ENCODE measurements at regions not wholly inside any gene's neighbourhood (a gene's known extent, or its start where the extent isn't known, plus 50 kb on each side); places are given as distances from the start of the nearest gene placed in this dataset.

DNA sequence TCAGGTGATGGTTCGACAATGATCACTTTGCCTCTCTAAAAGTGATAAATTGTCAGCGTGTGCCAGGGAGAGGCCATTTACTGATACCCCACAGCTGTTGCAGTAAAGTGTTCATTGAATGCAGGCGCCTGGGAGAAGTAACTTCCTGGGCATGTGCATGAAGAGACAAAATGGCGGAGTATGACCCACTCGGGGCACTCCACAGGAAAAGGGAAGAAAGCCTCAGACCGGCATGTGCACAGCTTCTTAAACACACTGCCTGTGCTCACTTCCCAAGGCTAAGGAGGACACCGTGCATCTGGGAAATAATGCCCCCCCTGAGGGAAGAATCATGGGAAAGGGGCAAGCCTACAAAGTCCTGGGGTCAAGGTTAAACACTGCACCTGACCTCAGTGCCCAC, 329.5 kb downstream of the ICE1 start:
- no peak overlapping the region for H4K91ac ChIP-seq (ENCODE audit: insufficient read length, low read depth, low read length)
- no peaks in the 10 kb centered on the region for H3K23me2 ChIP-seq (ENCODE audit: insufficient read length, low read depth, low read length, poor library complexity, severe bottlenecking)
- no peak overlapping the region for H3K4me3 Mint-ChIP-seq
- H4K8ac ChIP-seq (replicated peaks; ENCODE audit: insufficient read length, low read depth, low read length), result no peak overlapping the region
- H3K23ac ChIP-seq (ENCODE audit: insufficient read length, low read depth, low read length), result no peak overlapping the region
- no peaks in the 10 kb centered on the region for H3K27me3 Mint-ChIP-seq (ENCODE audit: low read depth)
- no peaks in the 10 kb centered on the region for H3K9me3 Mint-ChIP-seq
- H2BK5ac ChIP-seq (ENCODE audit: insufficient read length, low read length), result no peak overlapping the region
- H3K4me2 ChIP-seq (ENCODE audit: insufficient read depth, insufficient read length, low read length), result no peak overlapping the region
- no peak overlapping the region for H3K4ac ChIP-seq (ENCODE audit: low read depth, low read length)
- no peak overlapping the region for H2BK20ac ChIP-seq (ENCODE audit: low read depth, low read length, poor library complexity, severe bottlenecking)
- H3K27me3 ChIP-seq (ENCODE audit: insufficient read depth, low read length), result no peaks in the 10 kb centered on the region
- H2BK120ac ChIP-seq (ENCODE audit: low read depth, low read length, poor library complexity, severe bottlenecking), result no peak overlapping the region
- no peak overlapping the region for H3K27ac ChIP-seq (ENCODE audit: insufficient read length, low read depth, low read length)
- no peak overlapping the region for H3K27ac Mint-ChIP-seq
- no peak overlapping the region for H3K9ac ChIP-seq (ENCODE audit: extremely low read depth, insufficient read length, low read length)
- no peak overlapping the region for H2BK15ac ChIP-seq (ENCODE audit: low read depth, low read length)
- H3K79me2 ChIP-seq (ENCODE audit: insufficient read depth, low read length), result no peaks in the 10 kb centered on the region
- no peak overlapping the region for H3K56ac ChIP-seq (ENCODE audit: insufficient read length, low read depth, low read length)
- no peak overlapping the region for H2AFZ ChIP-seq (ENCODE audit: low read length)
- H4K5ac ChIP-seq (ENCODE audit: insufficient read length, low read depth, low read length), result no peak overlapping the region
- no peaks in the 10 kb centered on the region for H3K79me1 ChIP-seq (ENCODE audit: insufficient read depth, low read depth, low read length, poor library complexity, severe bottlenecking)
- H3K9me3 ChIP-seq (ENCODE audit: control insufficient read depth, low read depth, low read length), result no peaks in the 10 kb centered on the region
- no peak overlapping the region for H3T11ph ChIP-seq (ENCODE audit: low read length)
- no CpG with 5 or more reads among the region's 7 CpGs for whole genome bisulfite sequencing (ENCODE audit: extremely low coverage, insufficient read length, low lambda C conversion rate)
- no peaks in the 10 kb centered on the region for H4K20me1 ChIP-seq (ENCODE audit: control insufficient read depth, insufficient read depth, insufficient read length)
- H3K18ac ChIP-seq (ENCODE audit: insufficient read length, low read depth, low read length), result no peak overlapping the region
- peaks cover 0 to under 1% (median 0%) of the 10 kb centered on the region in 3 experiments; a peak in 1 of 7 replicates for H3K36me3 Mint-ChIP-seq (ENCODE audit: insufficient read depth in 1 of 3, low read depth in 3 of 3)
- no peak overlapping the region for H2BK12ac ChIP-seq (ENCODE audit: insufficient read length, low read depth, low read length)
- H2AK5ac ChIP-seq (ENCODE audit: insufficient read length, low read length), result no peak overlapping the region
- H3K4me1 Mint-ChIP-seq, result peaks cover 8 to 14% of the 10 kb centered on the region in 2 experiments
- H3K14ac ChIP-seq (ENCODE audit: insufficient read depth, low read length), result no peak overlapping the region
- TF ChIP-seq CTCF (conservative IDR thresholded peaks at IDR 0.05), result no peak
- H3K4me1 ChIP-seq (ENCODE audit: insufficient read depth, low read length), result no peaks in the 10 kb centered on the region
- no peak for DNase-seq
